ENCODE measurements at regions not wholly inside any gene's neighbourhood (a gene's known extent, or its start where the extent isn't known, plus 50 kb on each side); places are given as distances from the start of the nearest gene placed in this dataset.
A peak's percentile ranks its signal among the peaks of the same experiment; 100 is the strongest.

DNA sequence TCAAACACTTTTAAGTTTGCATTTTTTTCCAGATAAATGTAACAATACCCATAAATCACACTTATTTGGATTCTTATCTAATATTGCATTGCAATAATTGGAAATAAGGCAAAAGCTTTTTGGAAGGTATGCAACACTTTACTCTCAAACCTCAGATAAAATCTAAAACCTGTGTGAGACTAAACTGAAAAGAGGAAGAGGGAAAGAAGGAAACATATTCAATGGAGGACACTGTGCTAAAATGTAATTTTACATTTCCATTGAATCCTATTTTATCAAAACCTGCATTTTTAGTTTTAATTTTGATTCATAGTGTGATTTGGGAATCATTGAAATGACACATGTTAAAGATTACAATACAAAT is 99.4 kb downstream of the HPGD start:
- Histone ChIP-seq H3K9me3 (ENCODE audit: low read depth) (no peaks in the 10 kb centered on the region), H3K4me3 (no peak overlapping the region), H3K4me1 (ENCODE audit: low read depth) (no peaks in the 10 kb centered on the region), H3K36me3 (no peaks in the 10 kb centered on the region), H3K27me3 (no peaks in the 10 kb centered on the region), H3K27ac (no peak overlapping the region)
- TF ChIP-seq, protein P1, sequence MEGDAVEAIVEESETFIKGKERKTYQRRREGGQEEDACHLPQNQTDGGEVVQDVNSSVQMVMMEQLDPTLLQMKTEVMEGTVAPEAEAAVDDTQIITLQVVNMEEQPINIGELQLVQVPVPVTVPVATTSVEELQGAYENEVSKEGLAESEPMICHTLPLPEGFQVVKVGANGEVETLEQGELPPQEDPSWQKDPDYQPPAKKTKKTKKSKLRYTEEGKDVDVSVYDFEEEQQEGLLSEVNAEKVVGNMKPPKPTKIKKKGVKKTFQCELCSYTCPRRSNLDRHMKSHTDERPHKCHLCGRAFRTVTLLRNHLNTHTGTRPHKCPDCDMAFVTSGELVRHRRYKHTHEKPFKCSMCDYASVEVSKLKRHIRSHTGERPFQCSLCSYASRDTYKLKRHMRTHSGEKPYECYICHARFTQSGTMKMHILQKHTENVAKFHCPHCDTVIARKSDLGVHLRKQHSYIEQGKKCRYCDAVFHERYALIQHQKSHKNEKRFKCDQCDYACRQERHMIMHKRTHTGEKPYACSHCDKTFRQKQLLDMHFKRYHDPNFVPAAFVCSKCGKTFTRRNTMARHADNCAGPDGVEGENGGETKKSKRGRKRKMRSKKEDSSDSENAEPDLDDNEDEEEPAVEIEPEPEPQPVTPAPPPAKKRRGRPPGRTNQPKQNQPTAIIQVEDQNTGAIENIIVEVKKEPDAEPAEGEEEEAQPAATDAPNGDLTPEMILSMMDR (IDR thresholded peaks at IDR 0.05; ENCODE audit: low read depth, low read length), result no peak
- DNase-seq (ENCODE audit: low read depth in 1 of 2, low spot score in 1 of 2), result no peak

DNA sequence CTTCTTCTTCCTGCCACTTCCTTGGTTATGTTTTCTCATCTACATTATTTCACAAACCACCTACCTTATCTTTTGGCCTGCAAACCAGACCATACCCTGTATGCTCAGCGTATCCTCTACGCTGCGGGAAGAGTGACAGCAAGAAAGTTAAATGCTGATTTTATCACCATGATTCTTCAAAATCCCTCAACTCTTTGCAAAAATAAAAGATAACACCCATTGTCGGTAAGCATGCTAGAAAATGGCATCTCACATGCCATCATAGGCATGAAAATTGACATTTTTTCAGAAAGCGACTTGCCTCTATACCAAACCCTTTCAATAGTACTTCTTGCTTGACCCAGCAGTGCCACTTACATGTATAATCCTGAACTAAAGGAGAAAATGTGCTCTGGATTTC is 102.0 kb downstream of the HPGD start:
- no peak for DNase-seq (ENCODE audit: low read depth in 1 of 2, low spot score in 1 of 2)
- H3K36me3 ChIP-seq, result no peaks in the 10 kb centered on the region
- TF ChIP-seq, protein P1 (IDR thresholded peaks at IDR 0.05; ENCODE audit: low read depth, low read length), result no peak
- no peaks in the 10 kb centered on the region for H3K4me1 ChIP-seq (ENCODE audit: low read depth)
- H3K4me3 ChIP-seq, result no peak overlapping the region
- H3K27ac ChIP-seq, result no peak overlapping the region
- no peaks in the 10 kb centered on the region for H3K27me3 ChIP-seq
- H3K9me3 ChIP-seq (ENCODE audit: low read depth), result no peaks in the 10 kb centered on the region

DNA sequence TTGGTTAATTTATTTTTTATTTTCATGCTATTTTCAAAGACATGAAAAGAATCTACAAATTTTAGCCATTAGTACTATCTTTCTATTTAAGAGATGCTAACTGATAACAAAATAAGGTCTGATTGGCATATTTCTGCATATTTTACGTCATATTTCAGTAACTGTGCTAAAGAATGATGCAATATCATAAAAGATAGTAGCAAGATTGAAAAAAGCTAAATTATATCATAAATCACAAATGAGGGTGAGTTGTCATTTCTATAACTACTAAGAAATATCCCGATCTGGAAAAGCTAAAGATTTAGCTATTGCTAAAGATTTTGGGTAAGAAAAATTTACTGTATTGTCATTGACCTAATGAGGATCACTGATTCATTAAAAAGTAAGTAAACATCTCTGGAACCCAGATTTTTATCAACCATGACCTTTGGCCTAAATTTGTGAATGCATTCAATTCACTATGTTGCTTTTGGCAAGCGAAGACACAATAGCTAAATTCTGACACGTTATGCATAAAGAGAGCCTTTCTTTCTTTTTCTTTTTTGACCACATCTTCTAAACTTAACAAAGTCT is 103.6 kb downstream of the HPGD start:
- Histone ChIP-seq H3K4me1 (ENCODE audit: low read depth) (no peaks in the 10 kb centered on the region), H3K9me3 (ENCODE audit: low read depth) (no peaks in the 10 kb centered on the region), H3K36me3 (no peaks in the 10 kb centered on the region), H3K4me3 (no peak overlapping the region), H3K27me3 (no peaks in the 10 kb centered on the region), H3K27ac (no peak overlapping the region)
- DNase-seq (ENCODE audit: low read depth in 1 of 2, low spot score in 1 of 2), result no peak
- TF ChIP-seq, protein P1 (IDR thresholded peaks at IDR 0.05; ENCODE audit: low read depth, low read length), result no peak

DNA sequence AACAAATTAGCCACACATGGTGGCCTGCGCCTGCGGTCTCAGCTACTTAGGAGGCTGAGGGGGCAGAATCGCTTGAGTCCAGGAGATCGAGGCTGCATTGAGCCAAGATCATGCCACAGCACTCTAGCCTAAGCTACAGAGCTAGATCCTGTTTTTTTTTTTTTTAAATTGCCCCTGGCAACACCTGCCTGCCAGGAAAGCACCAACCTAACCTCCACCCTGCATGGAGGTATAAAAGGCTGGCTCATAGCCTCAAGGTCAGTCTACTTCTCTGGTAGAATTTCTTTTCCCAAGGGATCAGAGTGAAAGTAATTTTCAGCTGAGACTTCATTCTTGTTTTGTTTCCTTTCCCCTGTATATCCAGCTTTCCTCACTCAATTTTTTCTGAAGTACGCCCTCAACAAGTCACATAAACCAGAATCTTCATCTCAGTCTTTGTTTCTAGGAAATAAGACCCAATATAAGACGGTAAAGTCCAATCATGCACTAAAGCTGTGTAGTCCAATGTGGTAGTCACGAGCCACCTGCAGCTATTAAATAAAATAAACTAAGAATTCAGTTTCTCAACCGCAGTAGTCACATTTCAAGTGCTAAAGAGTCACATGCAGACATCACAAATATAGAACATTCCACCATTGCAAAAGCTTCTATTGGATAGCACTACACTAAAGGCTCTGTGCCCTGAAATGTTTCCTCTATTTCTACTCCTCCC is 113.3 kb downstream of the HPGD start:
- H3K4me3 ChIP-seq, result no peak overlapping the region
- no peak overlapping the region for H3K27ac ChIP-seq
- TF ChIP-seq, protein P1 (IDR thresholded peaks at IDR 0.05; ENCODE audit: low read depth, low read length), result no peak
- no peaks in the 10 kb centered on the region for H3K4me1 ChIP-seq (ENCODE audit: low read depth)
- H3K9me3 ChIP-seq (ENCODE audit: low read depth), result no peaks in the 10 kb centered on the region
- DNase-seq (ENCODE audit: low read depth in 1 of 2, low spot score in 1 of 2), result no peak
- H3K36me3 ChIP-seq, result no peaks in the 10 kb centered on the region
- no peaks in the 10 kb centered on the region for H3K27me3 ChIP-seq

DNA sequence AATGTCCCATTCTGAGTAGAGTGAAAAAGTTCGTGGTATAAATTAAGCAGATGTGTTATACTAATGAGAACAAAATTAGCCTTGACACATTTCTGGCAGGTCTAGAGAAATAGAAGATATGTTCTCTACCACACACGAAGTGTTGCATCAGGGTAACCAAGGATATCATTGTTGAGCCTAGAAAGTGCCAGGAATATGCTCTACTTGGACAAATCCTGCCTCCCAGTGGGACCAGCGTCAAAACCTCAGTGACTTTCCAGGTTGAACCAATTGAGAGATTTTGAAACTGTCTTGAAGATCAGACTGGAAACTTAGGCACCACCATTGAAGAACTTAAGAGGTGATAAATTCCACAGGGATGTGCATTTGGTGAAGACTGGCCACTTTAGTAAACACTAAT is 115.9 kb downstream of the HPGD start:
- H3K4me1 ChIP-seq (ENCODE audit: low read depth), result peaks cover 3% of the 10 kb centered on the region
- TF ChIP-seq, protein P1 (IDR thresholded peaks at IDR 0.05; ENCODE audit: low read depth, low read length), result no peak
- H3K4me3 ChIP-seq, result no peak overlapping the region
- H3K36me3 ChIP-seq, result no peaks in the 10 kb centered on the region
- no peaks in the 10 kb centered on the region for H3K27me3 ChIP-seq
- no peaks in the 10 kb centered on the region for H3K9me3 ChIP-seq (ENCODE audit: low read depth)
- DNase-seq (ENCODE audit: low read depth in 1 of 2, low spot score in 1 of 2), result peak in 1 of 2 donors; percentile 44
- no peak overlapping the region for H3K27ac ChIP-seq
